ENCODE measurements at regions not wholly inside any gene's neighbourhood (a gene's known extent, or its start where the extent isn't known, plus 50 kb on each side); places are given as distances from the start of the nearest gene placed in this dataset.
"Not testable (repeated sequence)": the region's sequence is repeated elsewhere in the genome, so short reads cannot be mapped to it uniquely, and the experiment has no call there.

- Mint-ChIP-seq H3K36me3 (ENCODE audit: low read depth, unreplicated experiment) (no peaks in the 10 kb centered on the region), H3K4me1 (ENCODE audit: unreplicated experiment) (no peaks in the 10 kb centered on the region), H3K27me3 (ENCODE audit: unreplicated experiment) (no peaks in the 10 kb centered on the region), H3K27ac (ENCODE audit: unreplicated experiment) (no peak overlapping the region), H3K4me3 (ENCODE audit: unreplicated experiment) (no peak overlapping the region), H3K9me3 (ENCODE audit: unreplicated experiment) (no peaks in the 10 kb centered on the region)
- DNase-seq (ENCODE audit: low spot score) = no peak
- TF ChIP-seq CTCF (IDR thresholded peaks at IDR 0.05; ENCODE audit: unreplicated experiment) = no peak
These were observed 445.7 kb downstream of the AMY1C start for GRCh38 chr1:104195395-104195794.

- no peak overlapping the region for H3K4me3 Mint-ChIP-seq (ENCODE audit: unreplicated experiment)
- DNase-seq (ENCODE audit: low spot score) = no peak
- no peak overlapping the region for H3K27ac Mint-ChIP-seq (ENCODE audit: unreplicated experiment)
- H3K9me3 Mint-ChIP-seq (ENCODE audit: unreplicated experiment) = no peaks in the 10 kb centered on the region
- no peak for TF ChIP-seq CTCF (IDR thresholded peaks at IDR 0.05; ENCODE audit: unreplicated experiment)
- H3K4me1 Mint-ChIP-seq (ENCODE audit: unreplicated experiment) = no peaks in the 10 kb centered on the region
- H3K36me3 Mint-ChIP-seq (ENCODE audit: low read depth, unreplicated experiment) = no peaks in the 10 kb centered on the region
- no peaks in the 10 kb centered on the region for H3K27me3 Mint-ChIP-seq (ENCODE audit: unreplicated experiment)
These were observed 446.4 kb downstream of the AMY1C start for GRCh38 chr1:104196136-104196535.

GRCh38 chr1:104197516-104197915 is 447.8 kb downstream of the AMY1C start:
- Mint-ChIP-seq H3K4me3 (ENCODE audit: unreplicated experiment) (no peak overlapping the region), H3K9me3 (ENCODE audit: unreplicated experiment) (no peaks in the 10 kb centered on the region), H3K36me3 (ENCODE audit: low read depth, unreplicated experiment) (no peaks in the 10 kb centered on the region), H3K27me3 (ENCODE audit: unreplicated experiment) (no peaks in the 10 kb centered on the region), H3K27ac (ENCODE audit: unreplicated experiment) (no peak overlapping the region), H3K4me1 (ENCODE audit: unreplicated experiment) (no peaks in the 10 kb centered on the region)
- no peak for TF ChIP-seq CTCF (IDR thresholded peaks at IDR 0.05; ENCODE audit: unreplicated experiment)
- no peak for DNase-seq (ENCODE audit: low spot score)

- Mint-ChIP-seq H3K9me3 (ENCODE audit: unreplicated experiment) (no peaks in the 10 kb centered on the region), H3K36me3 (ENCODE audit: low read depth, unreplicated experiment) (no peaks in the 10 kb centered on the region), H3K4me1 (ENCODE audit: unreplicated experiment) (no peaks in the 10 kb centered on the region), H3K4me3 (ENCODE audit: unreplicated experiment) (no peak overlapping the region), H3K27me3 (ENCODE audit: unreplicated experiment) (no peaks in the 10 kb centered on the region), H3K27ac (ENCODE audit: unreplicated experiment) (no peak overlapping the region)
- no peak for DNase-seq (ENCODE audit: low spot score)
- TF ChIP-seq CTCF (IDR thresholded peaks at IDR 0.05; ENCODE audit: unreplicated experiment) = no peak
These were observed 462.5 kb downstream of the AMY1C start for GRCh38 chr1:104212239-104212638.

- H3K27me3 Mint-ChIP-seq (ENCODE audit: unreplicated experiment); DNase-seq (ENCODE audit: low spot score); H3K9me3 Mint-ChIP-seq (ENCODE audit: unreplicated experiment); H3K27ac Mint-ChIP-seq (ENCODE audit: unreplicated experiment); H3K4me3 Mint-ChIP-seq (ENCODE audit: unreplicated experiment); H3K36me3 Mint-ChIP-seq (ENCODE audit: low read depth, unreplicated experiment); H3K4me1 Mint-ChIP-seq (ENCODE audit: unreplicated experiment): not testable (repeated sequence)
These were observed 467.8 kb downstream of the AMY1C start for GRCh38 chr1:104217395-104217986.
